HG03460 (cell line): ENCODE measurements at regions not wholly inside any gene's neighbourhood (a gene's known extent, or its start where the extent isn't known, plus 50 kb on each side); places are given as distances from the start of the nearest gene placed in this dataset.
A peak's percentile ranks its signal among the peaks of the same experiment; 100 is the strongest.

Experiments
- ATAC-seq: cut with Tn5 transposase; IDR thresholded peaks from one replicate; pipeline ENCODE4 v1.9.1; 2021; ENCODE audit not compliant: unreplicated experiment

DNA sequence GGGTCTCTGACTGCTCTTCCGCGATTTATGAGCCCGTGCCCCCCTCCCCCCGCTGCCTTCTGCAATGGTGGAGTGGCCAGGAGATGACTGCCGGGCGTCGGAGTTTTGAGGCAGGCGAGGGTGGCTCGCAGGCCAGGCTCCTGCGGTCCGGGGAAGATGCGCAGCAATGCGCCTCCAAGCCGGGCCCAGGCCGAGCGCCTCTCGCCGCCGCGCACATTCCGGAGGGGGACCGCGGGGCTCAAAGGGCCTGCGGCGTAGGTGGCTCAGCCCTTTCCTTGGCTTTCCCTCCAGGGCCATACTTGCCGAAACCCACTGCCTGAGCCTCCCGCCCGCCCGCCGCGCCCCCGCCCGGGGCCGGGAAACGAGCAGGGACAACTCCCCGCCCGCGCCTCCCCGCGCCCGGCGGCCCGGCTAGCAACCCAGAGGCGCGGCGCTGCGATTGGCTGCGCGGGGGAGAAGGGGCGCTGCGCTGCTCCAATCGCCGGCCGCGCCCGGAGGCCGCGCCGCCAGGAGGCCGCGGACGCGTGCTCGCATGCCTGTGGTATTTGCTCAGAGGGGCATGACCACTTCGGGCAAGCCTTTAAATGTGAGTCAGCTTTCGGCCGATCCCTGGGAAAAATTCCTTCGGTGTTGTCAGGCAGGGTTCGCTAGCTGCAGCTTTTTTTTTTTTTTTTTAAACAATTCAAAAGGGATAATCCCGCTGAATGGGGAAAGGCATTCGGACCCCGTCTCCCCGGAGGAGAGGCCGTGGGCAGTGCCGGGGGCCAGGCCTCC lies 157.9 kb upstream of the PARP11 start:
- peak; percentile 71 for ATAC-seq

DNA sequence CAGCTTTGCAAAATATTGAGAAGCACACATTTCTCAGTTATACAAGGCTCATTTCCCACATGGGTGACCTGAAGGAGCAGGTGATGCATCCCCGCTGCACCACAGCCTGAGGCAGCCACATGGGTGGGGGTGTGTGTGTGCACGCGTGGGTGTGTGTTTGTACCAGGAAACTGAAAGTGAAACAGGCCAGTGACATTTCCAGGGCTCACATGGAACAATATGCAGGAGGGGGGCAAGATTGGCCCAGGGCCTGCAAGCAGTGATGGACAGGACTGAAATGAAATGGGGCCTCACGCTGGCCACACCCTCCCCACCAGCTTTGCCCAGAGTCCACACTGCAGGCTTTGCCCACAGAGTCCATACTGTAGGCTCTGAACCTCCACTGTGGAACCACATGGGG lies 154.2 kb upstream of the PARP11 start:
- no peak for ATAC-seq

DNA sequence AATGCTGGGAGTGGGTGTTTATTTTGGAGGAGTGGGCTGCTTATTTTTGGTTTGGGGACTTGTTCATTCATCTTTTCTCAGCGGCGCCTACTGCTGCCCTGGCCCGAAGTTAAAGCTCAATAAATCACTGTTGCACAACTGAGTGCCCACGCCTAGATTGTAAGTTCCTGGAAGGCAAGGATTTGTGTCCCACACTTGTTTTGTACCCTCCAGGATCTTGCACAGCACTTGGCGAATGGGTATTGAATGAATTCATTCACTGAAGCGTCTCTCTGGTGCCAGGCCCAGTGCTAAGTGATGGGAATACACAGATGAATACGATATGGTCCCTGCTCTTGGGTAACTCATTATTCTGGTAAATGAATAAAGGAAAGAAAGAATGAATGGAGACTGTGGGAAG lies 153.3 kb upstream of the PARP11 start:
- no peak for ATAC-seq

DNA sequence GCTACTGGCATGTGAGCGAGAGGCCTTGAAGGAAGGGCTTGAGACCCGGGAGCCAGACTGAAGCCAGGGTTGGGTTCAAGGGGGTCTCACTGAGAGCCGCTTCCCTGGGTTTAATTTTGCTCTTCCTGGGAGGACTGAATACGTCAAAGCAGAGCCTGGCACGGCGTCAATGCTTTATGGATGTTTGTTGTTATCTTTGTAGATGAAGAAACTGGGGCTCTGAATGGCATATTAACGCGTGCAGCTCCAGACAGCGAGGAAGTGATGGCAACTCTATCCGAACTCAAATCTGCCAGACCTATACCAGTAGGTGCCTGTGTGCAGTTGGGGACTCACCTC lies 152.8 kb upstream of the PARP11 start:
- no peak for ATAC-seq

DNA sequence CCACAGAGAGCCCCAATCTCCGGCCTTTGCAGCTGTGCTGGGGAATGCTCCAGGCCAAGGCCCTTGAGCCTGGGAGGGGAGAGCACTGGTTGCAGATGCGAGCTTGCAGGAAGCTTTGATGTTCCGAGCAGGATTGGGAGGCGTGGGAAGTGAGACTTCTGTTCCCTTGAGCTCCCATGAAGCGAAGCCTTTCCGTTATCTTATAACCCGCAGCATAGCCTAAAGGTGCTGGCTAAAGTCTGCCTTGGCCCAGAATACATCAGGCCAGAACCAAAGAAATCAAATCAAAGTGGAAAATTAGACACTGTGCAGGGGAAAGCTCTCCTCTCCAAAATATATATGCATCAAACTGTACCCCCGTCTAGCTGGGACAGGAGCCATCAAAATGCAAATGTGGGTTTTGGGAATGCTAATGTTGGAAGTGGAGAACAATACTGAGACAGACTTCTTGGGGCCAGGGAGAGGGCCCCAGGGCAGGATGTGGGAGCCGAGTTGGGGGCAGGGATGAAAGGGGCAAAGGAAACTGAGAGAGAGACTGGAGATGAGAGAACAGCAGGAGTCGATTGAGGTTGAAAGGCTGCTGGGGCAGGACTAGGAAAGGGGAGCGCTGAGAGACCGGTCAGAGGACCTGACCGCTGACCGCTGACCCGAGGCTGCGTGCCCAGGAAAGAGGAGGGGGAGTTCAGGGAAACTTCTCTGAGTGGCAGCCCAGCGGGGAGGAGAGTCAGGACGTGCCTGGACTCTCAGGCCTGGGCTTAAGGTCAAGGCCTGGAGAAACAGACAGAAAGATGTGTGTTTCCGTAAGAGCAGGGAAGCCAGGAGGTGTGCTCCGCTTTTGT lies 152.2 kb upstream of the PARP11 start:
- ATAC-seq: no peak

DNA sequence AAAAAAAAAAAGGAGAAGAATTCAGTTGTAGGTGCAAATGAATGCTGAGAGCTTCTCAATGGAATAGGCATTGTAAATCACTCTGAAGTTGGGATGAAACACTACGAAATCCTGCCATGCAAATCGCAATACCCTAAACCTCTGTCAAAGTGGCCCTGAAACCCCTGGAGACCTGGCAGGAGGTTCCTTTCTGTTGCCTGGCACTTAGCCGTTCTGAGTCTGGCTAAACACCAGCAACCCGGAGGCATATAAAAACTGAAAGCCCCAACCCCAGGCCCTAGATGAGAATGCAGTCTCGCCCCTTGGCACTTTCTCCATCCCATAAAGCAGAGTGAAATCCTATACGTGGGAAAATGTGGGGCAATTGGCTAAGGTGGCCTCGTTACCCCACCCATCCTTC lies 151.5 kb upstream of the PARP11 start:
- ATAC-seq: no peak

DNA sequence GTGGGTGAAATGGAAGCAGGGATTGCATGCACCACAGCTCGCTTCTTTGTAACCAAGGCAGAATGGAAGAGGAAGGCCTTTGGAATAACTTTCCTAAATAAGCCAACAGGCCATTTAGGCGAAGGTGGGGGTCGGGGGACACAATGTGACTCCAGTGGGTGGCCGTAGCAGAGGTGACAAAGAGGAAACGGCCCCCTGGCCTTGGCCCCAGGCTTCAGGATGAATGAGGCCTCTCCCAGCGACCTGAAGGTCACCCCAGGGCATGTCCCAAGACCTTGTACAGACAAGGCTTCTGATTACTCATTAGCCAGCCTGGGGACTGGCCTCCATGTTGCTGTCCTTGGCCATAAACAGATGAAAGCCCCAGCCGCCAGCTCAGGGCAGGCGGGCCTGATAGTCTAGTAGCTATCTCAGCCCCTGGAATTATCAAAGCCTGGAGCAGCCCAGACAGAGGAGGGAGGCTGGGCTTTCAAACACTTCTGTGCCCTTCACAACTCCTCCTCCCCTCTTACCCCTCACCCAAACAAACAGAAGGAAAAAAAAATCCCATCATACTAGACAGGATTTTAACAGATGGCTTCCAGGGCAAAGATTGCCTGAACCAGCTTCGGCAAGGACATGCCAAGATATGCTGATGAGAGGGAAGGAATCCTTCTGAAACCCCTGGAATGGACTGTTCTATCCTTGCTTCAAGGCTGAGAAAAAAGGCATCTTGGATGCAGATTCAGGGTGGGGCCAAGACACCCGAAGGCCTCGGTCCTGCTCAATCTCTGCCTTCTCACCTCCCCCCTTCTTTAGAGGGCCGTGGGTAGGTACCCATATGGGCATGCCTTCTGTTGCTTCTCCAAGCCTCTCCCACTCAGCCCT lies 142.3 kb upstream of the PARP11 start:
- no peak for ATAC-seq

GRCh38 chr12:4014858-4015224 lies 141.6 kb upstream of the PARP11 start:
- ATAC-seq: no peak

GRCh38 chr12:4014444-4014843 lies 141.2 kb upstream of the PARP11 start:
- no peak for ATAC-seq

- no peak for ATAC-seq
Observed at GRCh38 chr12:4012977-4013968, 140.1 kb upstream of the PARP11 start.

GRCh38 chr12:4012073-4012472 lies 138.9 kb upstream of the PARP11 start:
- no peak for ATAC-seq

DNA sequence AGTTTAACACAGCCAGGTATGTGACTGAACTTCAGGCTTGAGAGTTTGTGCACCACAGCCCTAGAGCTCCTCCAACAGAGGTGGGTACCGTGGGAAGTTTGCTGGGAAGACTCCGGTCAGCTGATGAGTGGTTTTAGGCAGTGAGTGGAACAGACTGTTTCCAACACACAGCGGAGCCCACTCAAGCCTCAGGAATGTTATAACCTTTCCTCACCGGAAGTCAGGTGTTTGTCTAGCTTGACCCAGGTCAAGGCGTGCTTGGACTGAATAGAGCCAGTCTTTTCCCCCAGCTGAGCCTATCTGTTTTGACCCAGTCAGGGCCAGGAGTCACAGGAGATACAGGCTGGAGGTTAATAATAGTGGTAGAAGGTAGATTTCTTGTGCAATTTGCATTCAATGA lies 138.4 kb upstream of the PARP11 start:
- ATAC-seq: no peak

GRCh38 chr12:4009979-4010704 lies 136.9 kb upstream of the PARP11 start:
- no peak for ATAC-seq

DNA sequence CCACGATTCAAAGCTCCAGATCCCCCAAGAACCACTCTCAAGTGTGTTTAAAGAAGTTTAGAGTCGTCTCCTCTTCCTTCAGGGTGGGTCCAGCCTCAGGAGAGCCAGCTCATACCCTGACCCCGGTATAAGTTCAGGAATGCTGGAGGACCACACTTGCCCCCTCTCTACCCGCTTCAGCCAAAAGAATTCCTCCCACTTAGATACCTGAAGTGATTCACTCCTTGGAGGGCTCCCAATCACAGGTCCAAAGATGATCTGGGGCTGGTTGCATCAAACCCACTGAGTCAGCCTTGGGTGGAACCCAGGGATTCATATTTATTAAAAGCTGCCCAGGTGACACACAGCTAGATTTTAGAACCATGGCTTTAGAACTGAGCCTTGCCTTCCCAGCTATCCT lies 133.5 kb upstream of the PARP11 start:
- no peak for ATAC-seq

- no peak for ATAC-seq
Observed at GRCh38 chr12:4005851-4006430, 132.7 kb upstream of the PARP11 start.

DNA sequence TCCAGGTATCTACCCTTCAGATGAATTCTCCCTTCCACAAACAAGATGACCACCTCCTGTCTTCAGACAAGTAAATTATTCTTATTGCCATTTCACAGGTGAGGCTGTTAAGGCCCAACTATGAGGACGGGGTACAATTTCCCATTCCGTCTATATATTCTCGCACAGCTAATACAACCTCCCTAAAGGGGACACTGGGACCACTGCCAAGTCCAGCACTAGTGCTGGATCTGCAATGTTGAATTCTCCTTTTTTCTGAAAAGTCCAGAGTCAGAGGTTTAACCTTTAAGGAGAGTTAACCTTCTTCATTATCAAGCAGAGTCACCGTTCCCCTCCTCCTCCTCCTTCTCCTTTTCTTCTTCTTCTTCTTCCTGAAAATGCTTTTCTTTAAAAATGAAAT lies 130.4 kb upstream of the PARP11 start:
- no peak for ATAC-seq

GRCh38 chr12:4002601-4003000 lies 129.4 kb upstream of the PARP11 start:
- no peak for ATAC-seq

DNA sequence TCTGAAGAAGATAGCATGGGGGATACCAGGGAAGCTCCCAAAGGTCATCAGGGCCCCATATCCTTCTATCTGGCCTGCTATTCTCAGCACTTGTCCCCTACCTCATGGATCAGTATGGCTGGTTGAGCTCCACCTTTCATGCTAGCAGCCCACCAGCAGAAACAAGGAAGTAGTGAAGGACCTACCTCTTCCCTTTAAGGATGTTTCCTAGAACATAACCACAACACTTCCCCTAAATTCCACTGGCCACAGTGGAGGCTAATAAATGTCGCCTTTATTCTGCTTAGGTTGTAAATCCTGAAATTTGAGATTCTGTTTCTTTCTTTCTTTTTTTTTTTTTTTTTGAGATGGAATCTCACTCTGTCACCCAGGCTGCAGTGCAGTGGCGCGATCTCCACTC lies 128.6 kb upstream of the PARP11 start:
- ATAC-seq: no peak

DNA sequence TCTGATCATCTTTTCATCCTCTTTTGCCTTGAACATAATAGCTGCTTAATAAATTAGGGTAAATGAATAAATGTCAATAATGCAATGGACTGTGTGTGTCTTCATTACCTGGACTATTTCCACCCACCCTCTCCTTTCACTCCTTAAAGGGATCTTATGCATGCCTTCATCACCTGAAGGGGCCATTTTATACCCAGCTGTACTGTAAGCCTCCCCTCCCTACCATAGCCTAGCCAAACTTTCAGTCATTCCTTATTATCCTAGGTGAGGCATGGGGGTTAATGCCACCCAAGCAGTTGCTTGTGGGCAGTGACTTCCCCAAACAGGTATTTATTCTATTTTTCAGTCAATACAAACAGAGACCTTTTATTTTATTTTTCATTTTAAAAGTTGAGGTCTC lies 127.8 kb upstream of the PARP11 start:
- no peak for ATAC-seq
